Endothelial cell of umbilical vein (primary cell): ENCODE measurements at regions not wholly inside any gene's neighbourhood (a gene's known extent, or its start where the extent isn't known, plus 50 kb on each side); places are given as distances from the start of the nearest gene placed in this dataset.

Experiments
- CTCF ChIP-seq, 2 donors: IDR thresholded peaks; 1 replicate in 1 of 2; 2 replicates in 1 of 2; pipeline ENCODE4 v1.5.1; 2011; ENCODE audit warnings: low read length in 2 of 2, mild to moderate bottlenecking in 2 of 2, moderate library complexity in 2 of 2, control low read depth in 1 of 2, inconsistent platforms in 1 of 2, low read depth in 1 of 2; ENCODE audit not compliant: insufficient read depth in 1 of 2; ENCODE audit errors: extremely low read depth in 1 of 2
- EZH2 ChIP-seq: IDR thresholded peaks from 2 replicates; pipeline ENCODE4 v1.6.1; 2012; ENCODE audit warnings: borderline replicate concordance, low read depth, mild to moderate bottlenecking, moderate library complexity, low read length, inconsistent platforms; ENCODE audit not compliant: severe bottlenecking
- FOS ChIP-seq: IDR thresholded peaks from 2 replicates; pipeline ENCODE4 v1.6.1; 2011; ENCODE audit warnings: mild to moderate bottlenecking, low read length, moderate library complexity, borderline replicate concordance; ENCODE audit not compliant: insufficient read depth
- GATA2 ChIP-seq: IDR thresholded peaks from 2 replicates; pipeline ENCODE4 v1.7.0; 2011; ENCODE audit warnings: low read depth, mild to moderate bottlenecking, moderate library complexity, mixed read lengths, low read length; ENCODE audit not compliant: insufficient read length, insufficient read depth
- MAX ChIP-seq: IDR thresholded peaks from 2 replicates; pipeline ENCODE4 v1.6.1; 2011; ENCODE audit not compliant: insufficient read depth, insufficient read length
- POLR2A ChIP-seq: IDR thresholded peaks from 2 replicates; pipeline ENCODE4 v1.6.1; 2012; ENCODE audit warnings: low read depth, mild to moderate bottlenecking, control low read depth, low read length
- POLR2AphosphoS5 ChIP-seq: IDR thresholded peaks from 2 replicates; pipeline ENCODE4 v1.6.1; 2012; ENCODE audit warnings: low read depth, mild to moderate bottlenecking, control low read depth, low read length, moderate library complexity; ENCODE audit not compliant: insufficient read depth

- TF ChIP-seq CTCF (IDR thresholded peaks at IDR 0.05; ENCODE audit: extremely low read depth in 1 of 2, insufficient read depth in 1 of 2, low read depth in 1 of 2, low read length in 2 of 2) (no peak), POLR2AphosphoS5 (no peak), MAX (no peak), GATA2 (no peak), POLR2A (no peak), EZH2 (no peak), FOS (no peak)
Observed at GRCh38 chr1:47557066-47557465, 119.2 kb downstream of the FOXD2 start.
